HG03520 (cell line): ENCODE measurements at regions not wholly inside any gene's neighbourhood (a gene's known extent, or its start where the extent isn't known, plus 50 kb on each side); places are given as distances from the start of the nearest gene placed in this dataset.

Experiments
- ATAC-seq: cut with Tn5 transposase; IDR thresholded peaks from one replicate; pipeline ENCODE4 v1.9.1; 2021; ENCODE audit warnings: mild to moderate bottlenecking, moderate library complexity; ENCODE audit not compliant: unreplicated experiment

- ATAC-seq: no peak
These were observed 427.8 kb upstream of the MYT1L start for GRCh38 chr2:2758793-2759367.

GRCh38 chr2:2757764-2758163 lies 426.7 kb upstream of the MYT1L start:
- peak; percentile 86 for ATAC-seq

- no peak for ATAC-seq
These were observed 425.8 kb upstream of the MYT1L start for GRCh38 chr2:2756886-2757285.

- ATAC-seq: no peak
These were observed 424.9 kb upstream of the MYT1L start for GRCh38 chr2:2755990-2756389.

GRCh38 chr2:2754940-2755339 lies 423.9 kb upstream of the MYT1L start:
- no peak for ATAC-seq

GRCh38 chr2:2751715-2752315 lies 420.7 kb upstream of the MYT1L start:
- ATAC-seq: no peak

GRCh38 chr2:2750867-2751714 lies 420.0 kb upstream of the MYT1L start:
- ATAC-seq: no peak

- no peak for ATAC-seq
These were observed 418.1 kb upstream of the MYT1L start for GRCh38 chr2:2749206-2749598.

- no peak for ATAC-seq
These were observed 417.5 kb upstream of the MYT1L start for GRCh38 chr2:2748399-2749205.

GRCh38 chr2:2747797-2748301 lies 416.8 kb upstream of the MYT1L start:
- ATAC-seq: no peak

GRCh38 chr2:2746731-2747130 lies 415.7 kb upstream of the MYT1L start:
- no peak for ATAC-seq

- no peak for ATAC-seq
These were observed 414.1 kb upstream of the MYT1L start for GRCh38 chr2:2744958-2745715.

- ATAC-seq: no peak
These were observed 413.0 kb upstream of the MYT1L start for GRCh38 chr2:2744107-2744506.

- no peak for ATAC-seq
These were observed 412.1 kb upstream of the MYT1L start for GRCh38 chr2:2743164-2743571.

GRCh38 chr2:2742726-2743125 lies 411.7 kb upstream of the MYT1L start:
- ATAC-seq: no peak

GRCh38 chr2:2740238-2740775 lies 409.2 kb upstream of the MYT1L start:
- no peak for ATAC-seq

- ATAC-seq: no peak
These were observed 408.2 kb upstream of the MYT1L start for GRCh38 chr2:2739231-2739795.

- ATAC-seq: no peak
These were observed 407.6 kb upstream of the MYT1L start for GRCh38 chr2:2738684-2739083.

GRCh38 chr2:2738276-2738675 lies 407.2 kb upstream of the MYT1L start:
- ATAC-seq: no peak

- no peak for ATAC-seq
These were observed 404.0 kb upstream of the MYT1L start for GRCh38 chr2:2735041-2735440.
